T-cell (primary cell): ENCODE measurements at regions not wholly inside any gene's neighbourhood (a gene's known extent, or its start where the extent isn't known, plus 50 kb on each side); places are given as distances from the start of the nearest gene placed in this dataset.

Experiments
- ATAC-seq, 4 experiments: fragments of 200-7000 bp in 3 of 4; fragments of 150-1000 bp in 1 of 4; cut with Tn5 transposase; replicated peaks in 1 of 4; 1 replicate in 3 of 4; 2 replicates in 1 of 4; pipeline ENCODE4 v1.10.0; 2021; ENCODE audit warnings: moderate library complexity in 3 of 4, mild to moderate bottlenecking in 2 of 4, moderate number of reproducible peaks in 1 of 4
- CTCF ChIA-PET, 2 donors: fragments of 300-600 bp; sonication (Branson Sonifier 250); formaldehyde crosslinking; loops; one replicate each; lab custom pipeline; 2022; ENCODE audit warnings: antibody characterized with exemption in 2 of 2; lab: Charles Lee
- POLR2A ChIA-PET, 2 donors: fragments of 300-600 bp; sonication (Branson Sonifier 250); formaldehyde crosslinking; loops; one replicate each; lab custom pipeline; 2022; ENCODE audit warnings: antibody characterized with exemption in 2 of 2; lab: Charles Lee
- DNase-seq, 35 experiments: peaks; one replicate each; pipeline versions ENCODE4 v3.0.0 to v3.0.0-alpha.2; 2013 to 2023
- H3K27ac ChIP-seq: one replicate; pipeline ENCODE4 v1.5.1; 2013; ENCODE audit warnings: low read length
- H3K27me3 ChIP-seq, 2 experiments: replicated peaks in 1 of 2; 1 replicate in 1 of 2; 2 replicates in 1 of 2; pipeline versions ENCODE4 v1.6.1 to v1.7.0; 2013; ENCODE audit warnings: low read length in 1 of 2, mixed read lengths in 1 of 2; ENCODE audit not compliant: control insufficient read depth in 2 of 2, insufficient read depth in 2 of 2; ENCODE audit errors: extremely low read depth in 1 of 2
- H3K36me3 ChIP-seq, 2 donors: 1 replicate in 1 of 2; 2 replicates in 1 of 2; pipeline versions ENCODE4 v1.6.1 to v1.7.0; 2013; ENCODE audit warnings: low read length in 1 of 2; ENCODE audit not compliant: control insufficient read depth in 2 of 2, insufficient read depth in 1 of 2; ENCODE audit errors: extremely low read depth in 1 of 2
- H3K4me1 ChIP-seq, 2 experiments: 1 replicate in 1 of 2; 2 replicates in 1 of 2; pipeline versions ENCODE4 v1.6.1 to v1.7.0; 2013; ENCODE audit warnings: low read length in 2 of 2, mixed read lengths in 1 of 2; ENCODE audit not compliant: insufficient read depth in 2 of 2, control insufficient read depth in 1 of 2; ENCODE audit errors: extremely low read depth in 1 of 2
- H3K4me3 ChIP-seq, 2 donors: 1 replicate in 1 of 2; 2 replicates in 1 of 2; pipeline versions ENCODE4 v1.5.1 to v1.7.0; 2013; ENCODE audit warnings: mild to moderate bottlenecking in 2 of 2, low read length in 1 of 2, moderate library complexity in 1 of 2; ENCODE audit not compliant: control insufficient read depth in 1 of 2; ENCODE audit errors: extremely low read depth in 1 of 2
- H3K9me3 ChIP-seq: 2 replicates; pipeline ENCODE4 v1.7.0; 2013
- H3K27ac Mint-ChIP-seq, 2 donors: one replicate each; pipeline ENCODE4 v1.8.0; 2020 to 2021; ENCODE audit warnings: mild to moderate bottlenecking in 2 of 2, mixed read lengths in 2 of 2
- H3K27me3 Mint-ChIP-seq, 2 donors: one replicate each; pipeline ENCODE4 v1.8.0; 2021 to 2022; ENCODE audit warnings: mixed read lengths in 2 of 2
- H3K36me3 Mint-ChIP-seq: one replicate; pipeline ENCODE4 v1.8.0; 2021; ENCODE audit warnings: mixed read lengths
- H3K4me1 Mint-ChIP-seq, 3 donors: one replicate each; pipeline ENCODE4 v1.8.0; 2020 to 2022; ENCODE audit warnings: mixed read lengths in 3 of 3, mild to moderate bottlenecking in 1 of 3
- H3K4me3 Mint-ChIP-seq, 3 donors: one replicate each; pipeline ENCODE4 v1.8.0; 2020 to 2022; ENCODE audit warnings: mild to moderate bottlenecking in 3 of 3, mixed read lengths in 3 of 3, moderate library complexity in 3 of 3
- H3K9me3 Mint-ChIP-seq, 3 donors: one replicate each; pipeline ENCODE4 v1.8.0; 2020 to 2022; ENCODE audit warnings: mixed read lengths in 3 of 3
- WGBS: methylation state at CpG from one replicate; pipeline ENCODE4 v1.1.5; 2013; ENCODE audit warnings: missing lambda C conversion rate; ENCODE audit not compliant: insufficient coverage; 5-methylcytosine and 5-hydroxymethylcytosine counted together

DNA sequence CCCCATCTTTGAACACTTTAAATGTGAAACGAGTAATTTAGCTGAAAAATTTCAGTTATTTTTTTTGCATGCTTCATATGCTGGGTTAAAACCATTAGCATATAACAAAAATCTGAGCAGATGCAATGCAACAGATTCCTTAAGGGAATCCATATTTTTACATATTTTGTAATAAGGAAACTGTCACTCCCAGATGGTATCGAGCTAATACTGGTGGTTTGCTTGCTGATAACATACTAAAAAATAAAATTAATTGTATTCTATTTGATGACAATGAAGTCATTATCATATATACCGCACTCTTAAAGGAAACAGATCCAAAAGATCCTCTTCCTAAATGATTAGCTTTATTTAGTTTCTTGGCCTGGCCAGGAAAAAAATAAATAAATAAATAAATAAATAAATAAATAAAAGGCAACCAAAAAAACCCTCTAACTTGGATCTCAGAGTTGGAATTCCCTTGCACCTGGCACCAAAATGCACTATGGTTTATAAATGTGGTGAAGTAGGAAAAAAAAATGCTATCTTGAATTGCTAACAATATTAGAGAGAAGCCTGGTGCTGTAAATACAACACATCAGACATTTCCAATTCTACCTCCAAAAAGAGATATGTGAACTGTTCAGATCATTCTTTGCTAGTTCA is 503.2 kb upstream of the ARRDC4 start:
- no peaks in the 10 kb centered on the region for H3K36me3 Mint-ChIP-seq
- WGBS, result no CpG with 5 or more reads among the region's 3 CpGs
- CTCF ChIA-PET, result interaction anchor here in 1 of 2 donors (0.5 kb wide), 1 partner anchor 1215 kb away, joined by 10 read pairs; no protein-coding TSS in a partner anchor

DNA sequence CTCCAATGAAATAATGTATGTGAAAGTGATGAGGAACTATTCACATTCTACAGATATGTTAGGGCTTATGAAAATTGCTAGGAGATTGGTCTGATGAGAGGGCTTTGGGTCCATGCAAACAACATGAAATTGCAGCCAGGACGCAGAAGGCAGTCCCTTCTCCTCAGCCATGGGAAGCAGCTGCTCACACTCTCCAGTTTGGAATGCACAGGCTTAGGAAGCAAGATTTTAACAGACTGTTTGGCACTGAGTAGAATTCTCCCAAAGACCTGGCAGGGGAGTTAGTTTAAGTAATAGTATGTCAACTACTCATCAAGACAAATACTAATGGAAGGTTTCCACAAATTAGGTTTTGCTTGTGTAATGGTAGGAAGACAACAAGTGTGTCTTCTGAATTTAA is 500.7 kb upstream of the ARRDC4 start:
- no peak overlapping the region for H3K4me3 Mint-ChIP-seq
- DNase-seq, result no peak
- H3K27ac Mint-ChIP-seq, result no peak overlapping the region
- H3K4me1 ChIP-seq, result no peaks in the 10 kb centered on the region
- H3K27me3 ChIP-seq, result no peaks in the 10 kb centered on the region
- no peaks in the 10 kb centered on the region for H3K36me3 ChIP-seq
- H3K4me3 ChIP-seq, result no peak overlapping the region
- H3K36me3 Mint-ChIP-seq, result no peaks in the 10 kb centered on the region
- no peaks in the 10 kb centered on the region for H3K27me3 Mint-ChIP-seq
- H3K4me1 Mint-ChIP-seq, result no peaks in the 10 kb centered on the region
- ATAC-seq, result no peak
- no peak overlapping the region for H3K27ac ChIP-seq
- peaks cover 0 to 3% (median 2%) of the 10 kb centered on the region in 3 donors for H3K9me3 Mint-ChIP-seq
- ChIA-PET CTCF (no interaction called here), POLR2A (no interaction called here)
- no peaks in the 10 kb centered on the region for H3K9me3 ChIP-seq
- WGBS, result 75% methylated on average over 1 of the region's 1 CpG

More for the DNA sequence above, 503.2 kb upstream of the ARRDC4 start:
- POLR2A ChIA-PET, result no interaction called here
- no peaks in the 10 kb centered on the region for H3K27me3 ChIP-seq
- Mint-ChIP-seq H3K9me3 (peaks cover 0 to 2% (median 0%) of the 10 kb centered on the region in 3 donors), H3K27me3 (no peaks in the 10 kb centered on the region), H3K4me1 (no peaks in the 10 kb centered on the region), H3K27ac (no peak overlapping the region), H3K4me3 (no peak overlapping the region)
- no peaks in the 10 kb centered on the region for H3K36me3 ChIP-seq
- H3K4me1 ChIP-seq, result no peaks in the 10 kb centered on the region
- H3K27ac ChIP-seq, result no peak overlapping the region
- H3K9me3 ChIP-seq, result no peaks in the 10 kb centered on the region
- H3K4me3 ChIP-seq, result no peak overlapping the region
- ATAC-seq (no peak), DNase-seq (no peak)

DNA sequence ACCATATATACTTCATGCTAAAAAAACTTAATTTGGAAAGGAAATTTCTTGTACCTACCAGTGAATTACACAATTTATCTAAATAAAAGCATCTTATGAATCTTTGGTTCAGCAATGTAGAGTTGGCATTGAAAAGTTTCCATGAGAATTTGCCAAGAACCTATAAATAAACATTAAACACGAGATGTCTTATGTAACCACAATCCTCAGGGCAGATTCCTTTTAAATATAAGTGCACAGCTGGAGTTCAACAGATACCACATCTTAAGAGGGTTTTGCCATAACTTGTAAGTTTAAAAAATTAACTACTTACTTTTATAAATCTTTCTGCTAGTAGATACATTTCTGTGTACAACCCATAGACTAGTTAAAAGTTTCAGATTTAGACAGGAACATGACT is 499.3 kb upstream of the ARRDC4 start:
- no peaks in the 10 kb centered on the region for H3K27me3 Mint-ChIP-seq
- DNase-seq (no peak), ATAC-seq (no peak)
- no CpG with 5 or more reads among the region's 1 CpG for WGBS
- Histone ChIP-seq H3K27me3 (no peaks in the 10 kb centered on the region), H3K9me3 (no peaks in the 10 kb centered on the region), H3K36me3 (no peaks in the 10 kb centered on the region), H3K27ac (no peak overlapping the region), H3K4me1 (no peaks in the 10 kb centered on the region), H3K4me3 (no peak overlapping the region)
- H3K36me3 Mint-ChIP-seq, result no peaks in the 10 kb centered on the region
- CTCF ChIA-PET, result no interaction called here
- H3K9me3 Mint-ChIP-seq, result peaks cover 4 to 8% (median 4%) of the 10 kb centered on the region in 3 donors
- H3K4me1 Mint-ChIP-seq, result no peaks in the 10 kb centered on the region
- no peak overlapping the region for H3K27ac Mint-ChIP-seq
- POLR2A ChIA-PET, result no interaction called here
- H3K4me3 Mint-ChIP-seq, result no peak overlapping the region

DNA sequence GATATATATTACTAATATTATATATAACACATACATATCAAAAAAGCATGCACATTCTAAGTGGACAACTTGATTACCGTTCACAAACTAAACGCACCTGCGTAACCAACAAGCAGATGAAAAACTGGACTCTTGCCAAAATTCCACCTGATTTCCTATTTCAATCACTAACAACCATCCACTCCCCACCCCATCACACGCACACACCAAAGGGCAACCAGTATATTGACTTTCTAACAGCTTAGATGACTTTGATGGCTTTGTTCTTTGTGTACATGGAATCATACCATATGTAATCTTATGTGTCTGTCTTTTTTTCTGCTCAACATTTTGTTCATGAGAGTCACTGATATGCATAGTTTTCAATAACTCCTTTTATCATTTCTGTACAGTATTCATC is 496.8 kb upstream of the ARRDC4 start:
- Mint-ChIP-seq H3K27ac (no peak overlapping the region), H3K9me3 (peaks cover 4 to 8% (median 4%) of the 10 kb centered on the region in 3 donors), H3K4me1 (no peaks in the 10 kb centered on the region), H3K36me3 (no peaks in the 10 kb centered on the region), H3K4me3 (no peak overlapping the region), H3K27me3 (no peaks in the 10 kb centered on the region)
- Histone ChIP-seq H3K27ac (no peak overlapping the region), H3K9me3 (no peaks in the 10 kb centered on the region), H3K27me3 (no peaks in the 10 kb centered on the region), H3K4me3 (no peak overlapping the region), H3K36me3 (no peaks in the 10 kb centered on the region), H3K4me1 (no peaks in the 10 kb centered on the region)
- DNase-seq, result no peak
- no peak for ATAC-seq
- WGBS, result 0% methylated on average over 1 of the region's 4 CpGs
- POLR2A ChIA-PET, result no interaction called here
- CTCF ChIA-PET, result no interaction called here

DNA sequence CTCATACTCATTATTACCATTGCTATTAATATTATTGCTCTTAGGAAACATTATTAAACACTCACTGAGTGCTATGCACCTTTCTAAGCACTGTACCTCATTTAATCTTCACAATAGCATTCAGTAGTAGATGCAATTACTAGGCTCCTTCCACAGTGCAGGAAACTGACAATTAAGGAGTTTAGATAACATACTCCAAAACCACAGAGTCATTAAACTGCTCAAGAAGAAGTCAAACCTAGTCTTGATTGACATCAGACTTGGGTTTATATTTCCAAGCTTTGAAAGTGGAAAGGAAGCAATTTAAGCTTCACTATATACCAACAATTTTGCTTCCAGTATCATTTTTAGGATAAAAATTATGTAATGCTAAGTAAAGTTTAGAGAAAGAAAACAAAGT is 490.1 kb upstream of the ARRDC4 start:
- Mint-ChIP-seq H3K27ac (no peak overlapping the region), H3K9me3 (peaks cover 2 to 14% (median 6%) of the 10 kb centered on the region in 3 donors), H3K27me3 (no peaks in the 10 kb centered on the region), H3K36me3 (no peaks in the 10 kb centered on the region), H3K4me3 (no peak overlapping the region), H3K4me1 (no peaks in the 10 kb centered on the region)
- H3K4me3 ChIP-seq, result no peak overlapping the region
- no peaks in the 10 kb centered on the region for H3K9me3 ChIP-seq
- no peaks in the 10 kb centered on the region for H3K36me3 ChIP-seq
- no peak overlapping the region for H3K27ac ChIP-seq
- CTCF ChIA-PET, result no interaction called here
- POLR2A ChIA-PET, result no interaction called here
- no peak for ATAC-seq
- no peaks in the 10 kb centered on the region for H3K27me3 ChIP-seq
- H3K4me1 ChIP-seq, result no peaks in the 10 kb centered on the region
- DNase-seq, result no peak

DNA sequence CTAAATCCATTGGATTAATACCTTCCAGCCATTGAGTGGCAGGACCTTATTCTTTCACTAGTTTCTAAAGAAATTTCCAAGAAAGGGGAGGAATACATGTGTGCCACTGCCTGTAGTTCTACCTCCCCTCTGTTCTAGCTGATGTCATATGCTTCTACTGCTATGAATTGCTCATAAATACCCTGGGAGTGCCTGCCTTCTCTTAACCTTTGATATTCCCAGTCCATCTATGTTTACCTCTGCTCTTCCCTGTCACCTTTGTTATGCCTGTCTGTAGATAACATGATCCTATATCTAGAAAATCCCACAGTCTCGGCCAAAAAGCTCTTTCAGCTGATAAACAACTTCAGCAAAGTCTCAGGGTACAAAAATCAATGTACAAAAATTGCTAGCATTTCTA is 486.9 kb upstream of the ARRDC4 start:
- H3K4me1 ChIP-seq, result no peaks in the 10 kb centered on the region
- H3K9me3 ChIP-seq, result no peaks in the 10 kb centered on the region
- WGBS, result 60% methylated on average over 1 of the region's 1 CpG
- Mint-ChIP-seq H3K4me3 (no peak overlapping the region), H3K4me1 (no peaks in the 10 kb centered on the region), H3K27ac (no peak overlapping the region), H3K9me3 (peaks cover 2 to 14% (median 13%) of the 10 kb centered on the region in 3 donors), H3K36me3 (no peaks in the 10 kb centered on the region), H3K27me3 (no peaks in the 10 kb centered on the region)
- H3K4me3 ChIP-seq, result no peak overlapping the region
- POLR2A ChIA-PET, result no interaction called here
- no peak overlapping the region for H3K27ac ChIP-seq
- no peaks in the 10 kb centered on the region for H3K27me3 ChIP-seq
- CTCF ChIA-PET, result no interaction called here
- no peaks in the 10 kb centered on the region for H3K36me3 ChIP-seq
- DNase-seq (no peak), ATAC-seq (no peak)

DNA sequence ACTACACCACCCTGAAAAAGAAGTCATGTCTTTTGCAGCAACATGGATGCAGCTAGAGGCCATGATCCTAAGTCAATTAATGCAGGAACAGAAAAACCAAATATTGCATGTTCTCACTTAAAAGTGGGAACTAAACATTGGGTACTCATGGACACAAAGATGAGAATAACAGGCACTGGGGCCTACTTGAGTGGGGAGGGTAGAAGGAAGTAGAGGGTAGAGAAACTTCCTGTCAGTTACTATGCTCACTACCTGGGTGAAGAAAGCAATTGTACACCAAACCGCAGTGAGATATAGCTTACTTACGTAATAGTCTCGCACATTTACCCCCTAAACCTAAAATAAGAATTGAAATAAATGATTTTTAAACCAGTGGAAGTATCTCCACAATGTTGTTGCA is 480.5 kb upstream of the ARRDC4 start:
- no peaks in the 10 kb centered on the region for H3K27me3 ChIP-seq

More for the DNA sequence above, 480.5 kb upstream of the ARRDC4 start:
- Histone ChIP-seq H3K9me3 (no peaks in the 10 kb centered on the region), H3K36me3 (no peaks in the 10 kb centered on the region), H3K4me3 (no peak overlapping the region), H3K27ac (no peak overlapping the region), H3K4me1 (no peaks in the 10 kb centered on the region)
- H3K4me3 Mint-ChIP-seq, result no peak overlapping the region
- peaks cover 9 to 25% (median 13%) of the 10 kb centered on the region in 3 donors for H3K9me3 Mint-ChIP-seq
- WGBS, result no CpG with 5 or more reads among the region's 3 CpGs
- H3K27me3 Mint-ChIP-seq, result no peaks in the 10 kb centered on the region
- no peak overlapping the region for H3K27ac Mint-ChIP-seq
- H3K36me3 Mint-ChIP-seq, result no peaks in the 10 kb centered on the region
- ChIA-PET POLR2A (no interaction called here), CTCF (no interaction called here)
- no peak for ATAC-seq
- no peaks in the 10 kb centered on the region for H3K4me1 Mint-ChIP-seq
- no peak for DNase-seq
